ENCODE measurements at regions not wholly inside any gene's neighbourhood (a gene's known extent, or its start where the extent isn't known, plus 50 kb on each side); places are given as distances from the start of the nearest gene placed in this dataset.

- TF ChIP-seq POLR2AphosphoS5 (IDR thresholded peaks at IDR 0.05) (no peak), CTCF (IDR thresholded peaks at IDR 0.05) (no peak), POLR2A (IDR thresholded peaks at IDR 0.05) (no peak), EP300 (IDR thresholded peaks at IDR 0.05) (no peak)
Measured at GRCh38 chr17:5672141-5672540, 87.8 kb upstream of the NLRP1 start.

All from gastroesophageal sphincter (tissue), 3 donors.